Activated CD8-positive, alpha-beta T cell treated with anti-CD3 and anti-CD28 coated beads, Interleukin-2, amount 10 ng/mL, durations not matched to agents 7 days and 5 days (primary cell): ENCODE measurements at regions not wholly inside any gene's neighbourhood (a gene's known extent, or its start where the extent isn't known, plus 50 kb on each side); places are given as distances from the start of the nearest gene placed in this dataset.

ENCODE experiments used
- ATAC-seq: fragments of 150-1000 bp; cut with Tn5 transposase; one replicate; pipeline ENCODE4 v1.10.0; 2021; ENCODE audit warnings: moderate library complexity
- CTCF ChIA-PET: fragments of 350-600 bp; sonication (Branson Sonifier 250); formaldehyde crosslinking; loops from one replicate; lab custom pipeline; 2021; ENCODE audit warnings: antibody characterized with exemption; lab: Charles Lee
- POLR2A ChIA-PET: fragments of 350-600 bp; sonication (Branson Sonifier 250); formaldehyde crosslinking; loops from one replicate; lab custom pipeline; 2021; ENCODE audit warnings: antibody characterized with exemption; lab: Charles Lee
- DNase-seq: peaks from one replicate; pipeline ENCODE4 v3.0.0-alpha.2; 2020
- H3K27ac Mint-ChIP-seq: one replicate; pipeline ENCODE4 v1.8.0; 2021; ENCODE audit warnings: mild to moderate bottlenecking, mixed read lengths
- H3K27me3 Mint-ChIP-seq: one replicate; pipeline ENCODE4 v1.8.0; 2021; ENCODE audit warnings: low read depth, mixed read lengths
- H3K36me3 Mint-ChIP-seq: one replicate; pipeline ENCODE4 v1.8.0; 2021; ENCODE audit warnings: low read depth, mixed read lengths
- H3K4me1 Mint-ChIP-seq: one replicate; pipeline ENCODE4 v1.8.0; 2021; ENCODE audit warnings: low read depth, mixed read lengths
- H3K4me3 Mint-ChIP-seq: one replicate; pipeline ENCODE4 v1.8.0; 2021; ENCODE audit warnings: mild to moderate bottlenecking, mixed read lengths
- H3K9me3 Mint-ChIP-seq: one replicate; pipeline ENCODE4 v1.8.0; 2022; ENCODE audit warnings: mixed read lengths; ENCODE audit not compliant: insufficient read depth

DNA sequence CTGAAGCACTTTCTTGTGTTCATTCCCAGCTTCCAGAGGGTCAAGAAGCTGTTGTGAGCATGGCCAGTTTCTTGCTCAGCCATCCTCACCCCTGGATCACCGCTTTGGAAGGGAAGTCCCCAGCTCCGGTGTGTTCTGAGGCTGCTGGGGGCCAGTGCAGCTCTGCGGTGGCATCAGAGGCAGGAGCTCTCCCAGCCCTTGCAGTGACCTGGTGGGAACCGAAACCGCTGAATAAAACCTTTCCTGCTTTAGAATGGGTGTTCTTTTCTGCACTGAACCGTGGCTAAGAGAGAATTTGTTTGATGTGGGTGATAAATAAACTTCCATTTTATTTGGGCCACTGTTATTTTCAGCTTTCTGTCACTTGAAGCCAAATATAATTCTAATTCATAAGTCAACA, 450.9 kb upstream of the VSTM2A start:
- Mint-ChIP-seq H3K4me1 (no peaks in the 10 kb centered on the region), H3K9me3 (peaks cover 6% of the 10 kb centered on the region), H3K36me3 (no peaks in the 10 kb centered on the region), H3K27ac (no peak overlapping the region), H3K4me3 (no peak overlapping the region), H3K27me3 (no peaks in the 10 kb centered on the region)
- ATAC-seq, result no peak
- POLR2A ChIA-PET, result no interaction called here
- CTCF ChIA-PET, result no interaction called here
- no peak for DNase-seq

DNA sequence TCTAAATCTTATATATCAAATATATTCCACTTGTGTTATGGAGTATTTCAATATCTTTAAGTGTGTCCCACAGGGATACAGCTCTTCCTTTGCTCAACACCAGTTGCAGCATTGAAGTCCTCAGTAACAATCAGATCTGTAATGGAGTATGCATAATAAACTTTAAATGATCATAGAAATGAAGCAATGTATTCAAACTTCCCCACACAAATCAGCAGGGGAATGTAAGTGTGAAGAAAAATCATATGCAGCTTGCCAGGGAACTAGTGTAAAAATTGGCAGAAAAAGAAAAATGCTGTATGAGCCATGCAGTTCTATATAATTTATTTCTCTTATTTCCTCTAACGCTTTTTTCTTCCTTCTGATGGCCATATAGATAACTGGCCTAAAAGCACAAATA, 444.3 kb upstream of the VSTM2A start:
- POLR2A ChIA-PET, result no interaction called here
- ATAC-seq (no peak), DNase-seq (no peak)
- no peaks in the 10 kb centered on the region for H3K4me1 Mint-ChIP-seq
- H3K27ac Mint-ChIP-seq, result no peak overlapping the region
- no peaks in the 10 kb centered on the region for H3K36me3 Mint-ChIP-seq
- CTCF ChIA-PET, result no interaction called here
- H3K27me3 Mint-ChIP-seq, result no peaks in the 10 kb centered on the region
- peaks cover 16% of the 10 kb centered on the region for H3K9me3 Mint-ChIP-seq
- H3K4me3 Mint-ChIP-seq, result no peak overlapping the region

DNA sequence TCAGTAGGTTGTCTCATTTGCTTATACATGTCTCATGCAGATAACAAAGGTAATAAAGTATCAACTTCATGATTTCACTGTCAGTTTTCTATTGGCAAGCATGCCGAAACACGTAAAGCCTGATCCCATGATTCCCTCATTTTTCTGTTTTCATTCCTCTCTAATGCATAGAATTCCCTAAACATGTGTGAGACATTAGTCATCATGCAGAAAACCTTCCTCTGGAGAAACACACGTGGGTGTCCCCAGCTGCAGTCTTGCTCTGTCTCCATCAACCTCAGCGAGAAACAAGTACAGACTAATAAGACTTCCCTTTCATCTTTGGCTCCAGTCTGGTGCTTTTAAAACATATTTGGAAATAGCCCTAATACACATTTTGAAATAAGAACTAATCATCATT, 432.7 kb upstream of the VSTM2A start:
- POLR2A ChIA-PET, result no interaction called here
- CTCF ChIA-PET, result no interaction called here
- no peak for ATAC-seq
- H3K4me1 Mint-ChIP-seq, result no peaks in the 10 kb centered on the region
- peaks cover 21% of the 10 kb centered on the region for H3K9me3 Mint-ChIP-seq
- no peaks in the 10 kb centered on the region for H3K36me3 Mint-ChIP-seq
- no peaks in the 10 kb centered on the region for H3K27me3 Mint-ChIP-seq
- no peak overlapping the region for H3K4me3 Mint-ChIP-seq
- DNase-seq, result no peak
- no peak overlapping the region for H3K27ac Mint-ChIP-seq

DNA sequence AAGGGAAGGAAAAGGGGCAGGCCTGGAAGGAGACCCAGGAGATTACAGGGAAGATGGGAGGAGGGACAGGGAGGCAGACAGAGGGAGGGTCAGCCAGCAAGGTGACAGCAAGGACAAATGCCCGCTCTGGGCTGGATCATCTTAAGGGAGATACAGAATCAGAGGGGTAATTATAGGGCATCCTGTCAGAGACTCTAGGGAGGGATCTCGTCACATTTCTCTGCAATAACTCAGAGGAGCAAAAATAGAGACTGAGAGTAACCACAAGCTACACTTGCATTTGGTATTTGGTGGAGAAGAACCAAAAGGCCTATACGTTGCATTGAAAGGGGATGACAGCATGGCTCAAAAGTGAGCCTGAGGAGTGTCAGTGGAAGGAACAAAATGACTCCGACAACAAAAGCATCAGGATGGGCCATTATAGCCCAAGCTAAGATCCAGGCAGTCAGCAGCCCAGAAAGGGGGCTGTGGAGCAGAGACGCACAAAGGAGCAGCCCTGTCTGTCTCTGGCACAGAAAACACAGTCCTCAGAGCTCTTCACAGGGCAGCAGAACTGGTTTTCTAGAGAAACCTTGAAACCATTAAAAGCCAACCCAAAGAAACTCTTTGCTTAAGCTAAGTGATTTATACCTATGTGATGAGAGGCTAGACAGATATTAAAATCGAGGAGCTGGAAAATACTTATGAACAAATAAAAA, 430.2 kb upstream of the VSTM2A start:
- no peak overlapping the region for H3K27ac Mint-ChIP-seq
- H3K27me3 Mint-ChIP-seq, result no peaks in the 10 kb centered on the region
- CTCF ChIA-PET, result no interaction called here
- H3K9me3 Mint-ChIP-seq, result peaks cover 27% of the 10 kb centered on the region
- no peak overlapping the region for H3K4me3 Mint-ChIP-seq
- DNase-seq (no peak), ATAC-seq (no peak)
- no peaks in the 10 kb centered on the region for H3K4me1 Mint-ChIP-seq
- no peaks in the 10 kb centered on the region for H3K36me3 Mint-ChIP-seq
- POLR2A ChIA-PET, result no interaction called here

DNA sequence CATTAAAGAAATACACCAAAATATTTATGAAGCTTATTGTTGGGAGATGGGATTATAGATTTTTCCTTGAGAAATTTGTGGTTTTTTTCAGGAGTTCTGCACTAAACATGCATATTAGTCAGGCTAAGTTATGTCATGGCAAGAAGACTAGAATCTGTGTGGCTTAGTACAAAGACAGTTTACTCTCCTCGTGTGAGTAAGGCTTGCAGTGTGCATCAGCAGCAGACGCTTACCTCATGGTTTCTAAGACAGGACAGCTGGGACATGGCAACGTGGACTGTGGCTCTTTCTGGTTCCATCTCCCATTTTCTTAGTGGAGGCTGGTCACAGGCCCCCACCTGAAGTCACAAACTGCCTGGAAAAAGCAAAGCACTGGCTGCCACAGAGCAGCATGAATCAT, 429.6 kb upstream of the VSTM2A start:
- H3K9me3 Mint-ChIP-seq, result peaks cover 28% of the 10 kb centered on the region
- no peak overlapping the region for H3K27ac Mint-ChIP-seq
- no peaks in the 10 kb centered on the region for H3K27me3 Mint-ChIP-seq
- no peaks in the 10 kb centered on the region for H3K4me1 Mint-ChIP-seq
- no peak overlapping the region for H3K4me3 Mint-ChIP-seq
- ATAC-seq, result no peak
- ChIA-PET POLR2A (no interaction called here), CTCF (no interaction called here)
- no peaks in the 10 kb centered on the region for H3K36me3 Mint-ChIP-seq
- DNase-seq, result no peak

DNA sequence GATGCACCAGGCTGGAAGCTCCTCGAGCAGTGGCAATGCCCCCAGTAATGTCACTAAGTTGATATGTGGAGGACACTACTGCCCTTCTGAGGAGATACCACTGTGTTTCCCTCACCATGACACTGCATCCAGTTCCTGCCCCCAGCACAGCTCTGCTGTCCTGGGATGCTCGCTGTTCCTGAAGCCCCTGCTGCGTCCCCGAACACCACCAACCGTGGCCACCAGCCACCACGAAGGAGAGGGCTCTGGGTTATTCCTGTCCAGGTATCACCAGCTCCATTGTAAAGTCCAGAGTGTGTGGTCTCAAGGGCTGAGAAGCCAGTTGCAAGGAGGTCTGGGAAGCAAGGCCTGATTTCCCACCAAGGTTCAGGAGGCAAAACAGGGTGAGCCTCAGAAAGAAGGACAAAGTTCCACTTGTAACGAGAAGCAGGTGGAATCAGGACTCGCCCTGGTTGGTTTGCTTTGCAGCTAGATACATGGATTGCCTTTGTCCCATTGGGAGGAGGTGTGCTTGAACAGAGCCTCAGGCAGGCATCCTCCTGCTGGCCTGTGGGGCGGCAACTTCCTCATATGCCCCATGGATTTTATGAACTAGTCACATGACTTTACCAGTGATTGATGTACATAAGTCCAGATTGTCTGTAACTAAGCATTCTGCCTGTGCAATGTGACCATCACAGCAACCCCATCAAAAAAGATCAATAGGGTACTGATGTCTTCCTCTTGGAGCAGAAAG, 427.0 kb upstream of the VSTM2A start:
- Mint-ChIP-seq H3K36me3 (no peaks in the 10 kb centered on the region), H3K27me3 (no peaks in the 10 kb centered on the region), H3K4me3 (no peak overlapping the region), H3K4me1 (no peaks in the 10 kb centered on the region), H3K9me3 (peaks cover 27% of the 10 kb centered on the region), H3K27ac (no peak overlapping the region)
- ChIA-PET POLR2A (no interaction called here), CTCF (no interaction called here)
- ATAC-seq, result no peak
- no peak for DNase-seq

DNA sequence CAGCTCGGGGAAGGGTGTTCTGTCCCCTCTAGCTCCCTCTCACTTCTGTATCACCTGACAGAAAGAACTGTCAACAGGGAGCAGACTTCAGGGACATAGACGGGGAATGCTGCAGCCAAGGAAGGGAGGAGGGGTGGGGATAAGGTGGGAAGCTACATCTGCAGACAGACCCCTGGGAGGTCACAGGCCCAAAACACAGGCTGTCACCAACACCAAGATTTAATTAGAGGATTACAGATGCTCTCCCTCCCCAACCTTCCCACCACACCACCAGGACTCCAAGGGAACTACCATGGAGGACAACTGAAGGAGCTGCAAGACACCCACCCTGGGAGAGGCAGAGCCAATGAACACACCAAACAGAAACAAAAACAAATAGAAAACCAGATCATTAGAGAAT, 425.2 kb upstream of the VSTM2A start:
- DNase-seq (no peak), ATAC-seq (no peak)
- no peaks in the 10 kb centered on the region for H3K27me3 Mint-ChIP-seq
- H3K9me3 Mint-ChIP-seq, result peaks cover 20% of the 10 kb centered on the region
- no peak overlapping the region for H3K27ac Mint-ChIP-seq
- H3K36me3 Mint-ChIP-seq, result no peaks in the 10 kb centered on the region
- POLR2A ChIA-PET, result no interaction called here
- CTCF ChIA-PET, result no interaction called here
- no peaks in the 10 kb centered on the region for H3K4me1 Mint-ChIP-seq
- no peak overlapping the region for H3K4me3 Mint-ChIP-seq

DNA sequence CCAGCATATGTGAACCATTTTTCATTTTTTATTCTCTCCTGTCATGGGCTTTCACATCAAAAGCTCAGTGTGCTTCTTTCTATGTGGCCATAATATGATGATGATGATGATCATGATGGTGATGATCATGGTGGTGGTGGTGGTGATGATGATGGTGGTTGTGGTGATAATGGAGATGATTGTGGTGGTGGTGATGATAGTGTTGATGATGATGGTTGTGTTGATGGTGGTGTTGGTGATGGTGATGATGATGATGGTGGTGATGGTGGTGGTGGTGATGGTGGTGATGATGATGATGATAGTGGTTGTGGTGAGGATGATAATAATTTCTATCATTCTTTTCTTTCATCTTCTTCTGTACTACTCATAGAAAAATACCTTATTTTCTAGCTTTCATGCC, 413.1 kb upstream of the VSTM2A start:
- Mint-ChIP-seq H3K27me3 (no peaks in the 10 kb centered on the region), H3K27ac (no peak overlapping the region), H3K36me3 (no peaks in the 10 kb centered on the region), H3K4me3 (no peak overlapping the region), H3K4me1 (no peaks in the 10 kb centered on the region), H3K9me3 (peaks cover 10% of the 10 kb centered on the region)
- CTCF ChIA-PET, result no interaction called here
- ATAC-seq (no peak), DNase-seq (no peak)
- POLR2A ChIA-PET, result no interaction called here

DNA sequence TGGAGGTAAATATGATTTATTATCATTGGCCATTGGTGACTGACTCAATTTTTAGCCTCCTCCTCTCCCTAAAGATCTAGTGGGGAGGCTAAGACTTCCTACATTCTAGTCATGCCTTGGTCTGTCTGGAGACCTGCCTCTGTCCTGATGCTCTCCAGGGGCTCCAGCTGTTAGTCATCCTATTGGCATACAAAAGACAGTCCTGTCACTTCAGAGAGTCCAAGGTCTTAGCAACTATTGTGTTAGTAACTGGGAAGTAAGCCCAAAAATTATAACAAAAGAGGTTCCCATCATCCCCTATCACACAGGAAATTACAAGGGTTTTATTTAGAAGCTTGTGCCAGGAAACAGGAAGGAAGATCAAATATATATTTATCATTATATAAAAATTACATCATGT, 400.6 kb upstream of the VSTM2A start:
- no peak for ATAC-seq
- CTCF ChIA-PET, result no interaction called here
- H3K4me1 Mint-ChIP-seq, result no peaks in the 10 kb centered on the region
- H3K9me3 Mint-ChIP-seq, result peaks cover 42% of the 10 kb centered on the region
- no peak overlapping the region for H3K4me3 Mint-ChIP-seq
- POLR2A ChIA-PET, result no interaction called here
- no peaks in the 10 kb centered on the region for H3K36me3 Mint-ChIP-seq
- no peaks in the 10 kb centered on the region for H3K27me3 Mint-ChIP-seq
- no peak for DNase-seq
- no peak overlapping the region for H3K27ac Mint-ChIP-seq

DNA sequence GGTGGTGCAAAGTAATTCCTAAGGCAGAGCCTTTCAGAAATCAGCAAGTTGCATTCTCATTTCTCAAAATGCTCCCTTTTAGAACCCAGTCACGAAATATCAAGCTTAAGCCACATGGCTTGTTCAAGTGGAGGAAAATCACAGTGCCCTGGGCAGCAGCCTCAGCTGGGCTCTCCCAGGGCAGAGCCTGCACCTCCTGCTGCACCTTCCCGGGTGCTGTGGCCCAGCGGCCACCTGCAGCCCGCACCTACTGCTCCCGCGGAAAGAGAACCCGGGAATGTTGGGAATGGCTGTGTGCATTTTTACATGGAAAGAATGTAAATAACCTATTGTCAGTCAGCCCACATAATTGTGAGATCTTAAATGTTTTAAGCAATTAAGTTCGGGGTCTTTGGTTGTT, 396.5 kb upstream of the VSTM2A start:
- no peaks in the 10 kb centered on the region for H3K27me3 Mint-ChIP-seq
- DNase-seq, result no peak
- H3K27ac Mint-ChIP-seq, result no peak overlapping the region
- no peak overlapping the region for H3K4me3 Mint-ChIP-seq
- ChIA-PET POLR2A (no interaction called here), CTCF (no interaction called here)
- H3K9me3 Mint-ChIP-seq, result peaks cover 37% of the 10 kb centered on the region
- H3K36me3 Mint-ChIP-seq, result no peaks in the 10 kb centered on the region
- no peaks in the 10 kb centered on the region for H3K4me1 Mint-ChIP-seq
- no peak for ATAC-seq

DNA sequence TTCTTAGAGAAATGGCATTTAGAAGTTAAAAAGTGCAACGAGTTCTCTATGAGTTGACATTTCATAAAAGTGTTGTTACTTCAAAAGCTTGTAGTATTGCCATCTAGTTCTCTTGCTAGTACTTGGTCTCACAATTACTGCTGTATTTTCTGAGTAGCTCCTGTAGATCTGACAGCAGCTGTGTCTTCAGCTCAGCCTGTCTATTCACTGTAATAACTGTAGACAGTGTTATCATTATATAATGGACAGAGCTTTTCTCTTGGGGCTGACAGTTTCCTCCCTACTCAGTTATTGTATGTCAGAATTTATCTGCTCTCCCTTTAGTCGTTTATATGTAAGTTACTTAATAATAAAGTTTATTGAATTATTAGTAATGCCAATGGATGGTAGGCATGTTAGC, 388.7 kb upstream of the VSTM2A start:
- CTCF ChIA-PET, result no interaction called here
- no peak overlapping the region for H3K27ac Mint-ChIP-seq
- no peaks in the 10 kb centered on the region for H3K27me3 Mint-ChIP-seq

DNA sequence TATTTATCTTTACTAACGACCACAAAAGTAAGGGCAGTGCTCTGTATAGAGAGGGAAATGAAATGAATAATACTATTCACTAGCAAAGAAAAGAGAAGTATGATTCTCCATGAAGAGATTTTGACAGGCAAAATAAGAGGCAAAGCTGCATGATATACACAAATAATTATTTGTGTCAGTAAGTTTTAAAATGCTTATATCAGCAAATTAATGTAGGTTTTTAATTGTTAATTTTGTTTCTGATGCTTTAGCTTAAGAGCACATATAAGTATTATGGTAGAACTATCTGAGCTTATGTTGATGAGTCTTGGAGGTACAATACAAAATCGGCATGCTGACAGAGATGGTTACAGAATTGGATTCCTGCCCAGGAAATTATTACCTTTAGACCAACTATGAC, 383.1 kb upstream of the VSTM2A start:
- Mint-ChIP-seq H3K4me1 (no peaks in the 10 kb centered on the region), H3K9me3 (peaks cover 21% of the 10 kb centered on the region), H3K27me3 (no peaks in the 10 kb centered on the region), H3K27ac (no peak overlapping the region), H3K36me3 (no peaks in the 10 kb centered on the region), H3K4me3 (no peak overlapping the region)
- ChIA-PET CTCF (no interaction called here), POLR2A (no interaction called here)
- ATAC-seq (no peak), DNase-seq (no peak)

More for the DNA sequence above, 388.7 kb upstream of the VSTM2A start:
- ATAC-seq (no peak), DNase-seq (no peak)
- H3K36me3 Mint-ChIP-seq, result no peaks in the 10 kb centered on the region
- H3K9me3 Mint-ChIP-seq, result peaks cover 29% of the 10 kb centered on the region
- H3K4me3 Mint-ChIP-seq, result no peak overlapping the region
- POLR2A ChIA-PET, result no interaction called here
- H3K4me1 Mint-ChIP-seq, result no peaks in the 10 kb centered on the region
